ENCODE measurements at regions not wholly inside any gene's neighbourhood (a gene's known extent, or its start where the extent isn't known, plus 50 kb on each side); places are given as distances from the start of the nearest gene placed in this dataset.

- TF ChIP-seq CTCF (conservative IDR thresholded peaks at IDR 0.05; ENCODE audit: low read depth, low read length) = no peak
- TF ChIP-seq EZH2 (IDR thresholded peaks at IDR 0.05; ENCODE audit: low read length, unreplicated experiment) = no peak
- no peak for TF ChIP-seq EZH2phosphoT487 (IDR thresholded peaks at IDR 0.05; ENCODE audit: borderline replicate concordance, low read length)
These were observed 210.0 kb upstream of the IGF1R start for GRCh38 chr15:98438326-98438725.
